Fibroblast of peridontal ligament (primary cell): ENCODE measurements at regions not wholly inside any gene's neighbourhood (a gene's known extent, or its start where the extent isn't known, plus 50 kb on each side); places are given as distances from the start of the nearest gene placed in this dataset.
"Not testable (repeated sequence)": the region's sequence is repeated elsewhere in the genome, so short reads cannot be mapped to it uniquely, and the experiment has no call there.

Source experiments
- DNase-seq: peaks from one replicate; pipeline ENCODE4 v3.0.0-alpha.2; 2010; ENCODE audit errors: extremely low read depth

- no peak for DNase-seq
Measured at GRCh38 chr5:145110181-145110580, 725.0 kb downstream of the PRELID2 start.

GRCh38 chr5:145105384-145105783 lies 729.8 kb downstream of the PRELID2 start:
- DNase-seq: no peak

- DNase-seq: peak; percentile 18
Measured at GRCh38 chr5:145104106-145104505, 731.0 kb downstream of the PRELID2 start.

- DNase-seq: no peak
Measured at GRCh38 chr5:145101246-145101645, 733.9 kb downstream of the PRELID2 start.

GRCh38 chr5:145090115-145090514 lies 745.0 kb downstream of the PRELID2 start:
- DNase-seq: no peak

GRCh38 chr5:145084834-145085233 lies 750.3 kb downstream of the PRELID2 start:
- DNase-seq: no peak

- no peak for DNase-seq
Measured at GRCh38 chr5:145077028-145077427, 758.1 kb downstream of the PRELID2 start.

GRCh38 chr5:145076040-145076439 lies 759.1 kb downstream of the PRELID2 start:
- DNase-seq: no peak

GRCh38 chr5:145072889-145073288 lies 762.3 kb downstream of the PRELID2 start:
- peak; percentile 7 for DNase-seq

- DNase-seq: no peak
Measured at GRCh38 chr5:145068721-145069120, 766.4 kb downstream of the PRELID2 start.

- DNase-seq: peak; percentile 75
Measured at GRCh38 chr5:145062280-145063062, 772.7 kb downstream of the PRELID2 start.

- peak; percentile 58 for DNase-seq
Measured at GRCh38 chr5:145056800-145057199, 778.3 kb downstream of the PRELID2 start.

- DNase-seq: no peak
Measured at GRCh38 chr5:145050181-145050580, 785.0 kb downstream of the PRELID2 start.

- no peak for DNase-seq
Measured at GRCh38 chr5:145044970-145045369, 790.2 kb downstream of the PRELID2 start.

- no peak for DNase-seq
Measured at GRCh38 chr5:145028626-145029025, 806.5 kb downstream of the PRELID2 start.

GRCh38 chr5:145027286-145027685 lies 807.9 kb downstream of the PRELID2 start:
- DNase-seq: no peak

GRCh38 chr5:145025775-145026174 lies 809.4 kb downstream of the PRELID2 start:
- DNase-seq: no peak

- no peak for DNase-seq
Measured at GRCh38 chr5:145015146-145015545, 820.0 kb downstream of the PRELID2 start.

- DNase-seq: no peak
Measured at GRCh38 chr5:145014109-145014508, 821.0 kb downstream of the PRELID2 start.

- no peak for DNase-seq
Measured at GRCh38 chr5:145010834-145011233, 824.3 kb downstream of the PRELID2 start.

GRCh38 chr5:145008876-145009530 lies 826.1 kb downstream of the PRELID2 start:
- no peak for DNase-seq

GRCh38 chr5:144994356-144994755 lies 823.7 kb downstream of the KCTD16 start:
- DNase-seq: not testable (repeated sequence)

- DNase-seq: no peak
Measured at GRCh38 chr5:144983101-144983500, 812.4 kb downstream of the KCTD16 start.
